ENCODE measurements at regions not wholly inside any gene's neighbourhood (a gene's known extent, or its start where the extent isn't known, plus 50 kb on each side); places are given as distances from the start of the nearest gene placed in this dataset.

DNA sequence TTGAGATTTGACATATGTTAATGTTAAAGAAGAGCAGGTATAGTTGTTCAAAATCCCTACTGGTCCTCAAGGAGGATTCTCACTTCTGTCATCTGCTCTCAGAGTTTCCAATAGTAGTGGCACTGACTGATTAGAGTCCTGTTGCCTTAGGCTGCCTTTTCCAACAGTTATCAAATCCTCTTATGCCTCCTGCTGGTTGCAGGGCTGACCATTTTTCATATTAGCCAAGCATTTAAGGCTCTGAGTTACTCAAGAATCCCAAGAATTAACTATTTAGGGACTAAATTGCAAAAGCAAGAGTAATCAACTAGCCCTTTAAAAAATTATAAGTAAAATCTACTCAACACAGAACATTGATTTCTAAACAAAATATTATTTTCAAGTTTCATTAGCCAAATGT lies 212.0 kb upstream of the CHORDC1 start:
- Mint-ChIP-seq H3K36me3 (no peaks in the 10 kb centered on the region), H3K27ac (no peak overlapping the region), H3K27me3 (ENCODE audit: low read depth) (no peaks in the 10 kb centered on the region), H3K4me3 (no peak overlapping the region), H3K9me3 (peaks cover 4% of the 10 kb centered on the region; the same call in 1 of the 2 replicates), H3K4me1 (peaks cover 53% of the 10 kb centered on the region)
- ChIA-PET CTCF (interaction anchor here (0.7 kb wide), 1 partner anchor 124 kb away, joined by 3 read pairs; no protein-coding TSS in a partner anchor), POLR2A (no interaction called here)
- ATAC-seq (0 out of 2 replicates have a peak, but pooled peaks have one; percentile 18), DNase-seq (ENCODE audit: low spot score) (no peak)
- TF ChIP-seq, protein P1, sequence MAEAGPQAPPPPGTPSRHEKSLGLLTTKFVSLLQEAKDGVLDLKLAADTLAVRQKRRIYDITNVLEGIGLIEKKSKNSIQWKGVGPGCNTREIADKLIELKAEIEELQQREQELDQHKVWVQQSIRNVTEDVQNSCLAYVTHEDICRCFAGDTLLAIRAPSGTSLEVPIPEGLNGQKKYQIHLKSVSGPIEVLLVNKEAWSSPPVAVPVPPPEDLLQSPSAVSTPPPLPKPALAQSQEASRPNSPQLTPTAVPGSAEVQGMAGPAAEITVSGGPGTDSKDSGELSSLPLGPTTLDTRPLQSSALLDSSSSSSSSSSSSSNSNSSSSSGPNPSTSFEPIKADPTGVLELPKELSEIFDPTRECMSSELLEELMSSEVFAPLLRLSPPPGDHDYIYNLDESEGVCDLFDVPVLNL (CRISPR knock-in tag; IDR thresholded peaks at IDR 0.05; ENCODE audit: borderline replicate concordance, low read depth): no peak
- TF ChIP-seq, protein P2, sequence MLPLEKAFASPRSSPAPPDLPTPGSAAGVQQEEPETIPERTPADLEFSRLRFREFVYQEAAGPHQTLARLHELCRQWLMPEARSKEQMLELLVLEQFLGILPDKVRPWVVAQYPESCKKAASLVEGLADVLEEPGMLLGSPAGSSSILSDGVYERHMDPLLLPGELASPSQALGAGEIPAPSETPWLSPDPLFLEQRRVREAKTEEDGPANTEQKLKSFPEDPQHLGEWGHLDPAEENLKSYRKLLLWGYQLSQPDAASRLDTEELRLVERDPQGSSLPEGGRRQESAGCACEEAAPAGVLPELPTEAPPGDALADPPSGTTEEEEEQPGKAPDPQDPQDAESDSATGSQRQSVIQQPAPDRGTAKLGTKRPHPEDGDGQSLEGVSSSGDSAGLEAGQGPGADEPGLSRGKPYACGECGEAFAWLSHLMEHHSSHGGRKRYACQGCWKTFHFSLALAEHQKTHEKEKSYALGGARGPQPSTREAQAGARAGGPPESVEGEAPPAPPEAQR (CRISPR knock-in tag; IDR thresholded peaks at IDR 0.05): no peak

DNA sequence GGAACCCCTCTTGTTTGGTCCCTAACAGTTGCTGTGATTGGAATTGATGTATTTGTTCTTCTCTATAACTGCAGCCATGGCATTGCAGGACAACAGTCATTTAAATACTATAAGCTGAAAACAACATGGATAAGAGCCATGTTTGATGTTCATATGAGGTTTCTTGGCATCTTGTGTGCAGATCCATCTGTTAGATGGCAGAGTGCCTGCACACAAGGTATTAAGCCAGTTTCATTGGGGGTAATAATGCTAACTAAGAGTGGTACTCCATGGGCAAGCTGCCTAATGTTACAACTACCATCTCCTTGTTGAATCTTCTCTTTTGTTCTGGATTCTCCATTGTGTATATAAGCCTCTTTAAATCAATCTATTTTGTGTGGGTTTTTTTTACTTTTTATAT lies 206.0 kb upstream of the CHORDC1 start:
- peaks cover 3% of the 10 kb centered on the region for H3K4me1 Mint-ChIP-seq

More for the DNA sequence above, 206.0 kb upstream of the CHORDC1 start:
- TF ChIP-seq ZNF423 (CRISPR knock-in tag; IDR thresholded peaks at IDR 0.05) (no peak), CREB1 (CRISPR knock-in tag; IDR thresholded peaks at IDR 0.05) (no peak), HMGA2 (CRISPR knock-in tag; IDR thresholded peaks at IDR 0.05) (no peak), ZNF532 (CRISPR knock-in tag; IDR thresholded peaks at IDR 0.05; ENCODE audit: borderline replicate concordance) (no peak), SMAD4 (CRISPR knock-in tag; IDR thresholded peaks at IDR 0.05) (no peak), PRRX2 (CRISPR knock-in tag; IDR thresholded peaks at IDR 0.05) (no peak), GRHL2 (CRISPR knock-in tag; IDR thresholded peaks at IDR 0.05; ENCODE audit: insufficient replicate concordance, severe bottlenecking) (no peak)
- TF ChIP-seq, protein P3, sequence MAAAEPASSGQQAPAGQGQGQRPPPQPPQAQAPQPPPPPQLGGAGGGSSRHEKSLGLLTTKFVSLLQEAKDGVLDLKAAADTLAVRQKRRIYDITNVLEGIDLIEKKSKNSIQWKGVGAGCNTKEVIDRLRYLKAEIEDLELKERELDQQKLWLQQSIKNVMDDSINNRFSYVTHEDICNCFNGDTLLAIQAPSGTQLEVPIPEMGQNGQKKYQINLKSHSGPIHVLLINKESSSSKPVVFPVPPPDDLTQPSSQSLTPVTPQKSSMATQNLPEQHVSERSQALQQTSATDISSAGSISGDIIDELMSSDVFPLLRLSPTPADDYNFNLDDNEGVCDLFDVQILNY (CRISPR knock-in tag; IDR thresholded peaks at IDR 0.05): no peak
- TF ChIP-seq, protein P4, sequence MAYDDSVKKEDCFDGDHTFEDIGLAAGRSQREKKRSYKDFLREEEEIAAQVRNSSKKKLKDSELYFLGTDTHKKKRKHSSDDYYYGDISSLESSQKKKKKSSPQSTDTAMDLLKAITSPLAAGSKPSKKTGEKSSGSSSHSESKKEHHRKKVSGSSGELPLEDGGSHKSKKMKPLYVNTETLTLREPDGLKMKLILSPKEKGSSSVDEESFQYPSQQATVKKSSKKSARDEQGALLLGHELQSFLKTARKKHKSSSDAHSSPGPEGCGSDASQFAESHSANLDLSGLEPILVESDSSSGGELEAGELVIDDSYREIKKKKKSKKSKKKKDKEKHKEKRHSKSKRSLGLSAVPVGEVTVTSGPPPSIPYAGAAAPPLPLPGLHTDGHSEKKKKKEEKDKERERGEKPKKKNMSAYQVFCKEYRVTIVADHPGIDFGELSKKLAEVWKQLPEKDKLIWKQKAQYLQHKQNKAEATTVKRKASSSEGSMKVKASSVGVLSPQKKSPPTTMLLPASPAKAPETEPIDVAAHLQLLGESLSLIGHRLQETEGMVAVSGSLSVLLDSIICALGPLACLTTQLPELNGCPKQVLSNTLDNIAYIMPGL (CRISPR knock-in tag; IDR thresholded peaks at IDR 0.05): no peak
- Mint-ChIP-seq H3K27me3 (ENCODE audit: low read depth) (no peaks in the 10 kb centered on the region), H3K9me3 (peaks cover 4% of the 10 kb centered on the region; the same call in 1 of the 2 replicates), H3K27ac (no peak overlapping the region), H3K36me3 (no peaks in the 10 kb centered on the region), H3K4me3 (no peak overlapping the region)
- ChIA-PET POLR2A (no interaction called here), CTCF (no interaction called here)
- no peak for DNase-seq (ENCODE audit: low spot score)
- no peak for ATAC-seq
